Epithelial cell of esophagus (primary cell): ENCODE measurements at regions not wholly inside any gene's neighbourhood (a gene's known extent, or its start where the extent isn't known, plus 50 kb on each side); places are given as distances from the start of the nearest gene placed in this dataset.

ENCODE experiments used
- DNase-seq: peaks from one replicate; pipeline ENCODE4 v3.0.0; 2010; ENCODE audit warnings: low read depth
- H3K4me3 ChIP-seq: 2 replicates; pipeline ENCODE4 v1.5.1; 2011; ENCODE audit warnings: mild to moderate bottlenecking, low read length, control low read depth
- TF ChIP-seq, protein P1 (sequence below): IDR thresholded peaks from 2 replicates; pipeline ENCODE4 v1.5.1; 2011; ENCODE audit warnings: low read depth, mild to moderate bottlenecking, low read length, control low read depth, inconsistent platforms; ENCODE audit not compliant: insufficient read depth; ENCODE audit errors: missing control alignments

DNA sequence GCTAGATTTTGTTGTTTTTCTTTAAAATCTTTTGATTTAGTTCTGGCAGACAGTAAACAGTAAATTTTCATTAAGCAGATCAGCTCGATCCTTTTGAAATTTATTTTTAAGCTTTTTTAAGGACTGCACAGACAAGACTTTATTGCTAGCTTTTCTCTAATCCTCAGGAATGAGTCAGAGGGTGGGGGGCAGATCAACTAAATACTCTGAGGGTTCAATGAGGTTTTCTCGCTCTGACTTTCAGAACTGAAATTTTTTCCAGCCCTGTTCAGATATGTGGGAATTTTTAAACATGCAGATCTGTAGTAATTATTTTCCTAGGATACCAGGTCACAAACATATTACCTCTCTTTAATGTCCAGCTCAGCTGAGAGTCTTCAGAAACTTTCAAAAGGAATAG lies 977.2 kb downstream of the CDH11 start:
- no peak for DNase-seq
- H3K4me3 ChIP-seq: no peak overlapping the region
- TF ChIP-seq, protein P1, sequence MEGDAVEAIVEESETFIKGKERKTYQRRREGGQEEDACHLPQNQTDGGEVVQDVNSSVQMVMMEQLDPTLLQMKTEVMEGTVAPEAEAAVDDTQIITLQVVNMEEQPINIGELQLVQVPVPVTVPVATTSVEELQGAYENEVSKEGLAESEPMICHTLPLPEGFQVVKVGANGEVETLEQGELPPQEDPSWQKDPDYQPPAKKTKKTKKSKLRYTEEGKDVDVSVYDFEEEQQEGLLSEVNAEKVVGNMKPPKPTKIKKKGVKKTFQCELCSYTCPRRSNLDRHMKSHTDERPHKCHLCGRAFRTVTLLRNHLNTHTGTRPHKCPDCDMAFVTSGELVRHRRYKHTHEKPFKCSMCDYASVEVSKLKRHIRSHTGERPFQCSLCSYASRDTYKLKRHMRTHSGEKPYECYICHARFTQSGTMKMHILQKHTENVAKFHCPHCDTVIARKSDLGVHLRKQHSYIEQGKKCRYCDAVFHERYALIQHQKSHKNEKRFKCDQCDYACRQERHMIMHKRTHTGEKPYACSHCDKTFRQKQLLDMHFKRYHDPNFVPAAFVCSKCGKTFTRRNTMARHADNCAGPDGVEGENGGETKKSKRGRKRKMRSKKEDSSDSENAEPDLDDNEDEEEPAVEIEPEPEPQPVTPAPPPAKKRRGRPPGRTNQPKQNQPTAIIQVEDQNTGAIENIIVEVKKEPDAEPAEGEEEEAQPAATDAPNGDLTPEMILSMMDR: no peak

DNA sequence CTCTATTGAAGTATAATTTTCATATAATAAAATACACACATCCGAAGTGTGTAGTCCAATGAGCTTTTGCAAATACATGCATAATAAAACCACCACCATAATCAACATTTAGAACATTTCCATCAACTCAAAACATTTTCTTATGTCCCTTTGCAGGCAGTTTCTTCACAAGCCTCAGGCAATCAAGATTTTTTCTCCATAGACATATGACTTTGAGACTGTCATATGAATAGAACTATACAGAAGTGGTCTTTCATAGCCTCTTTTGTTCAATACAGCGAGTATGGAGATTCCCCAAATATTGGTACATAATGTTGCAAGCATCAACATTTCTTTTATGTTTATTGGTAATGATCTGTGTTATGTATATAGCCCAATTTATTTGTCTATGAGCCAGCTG lies 983.2 kb downstream of the CDH11 start:
- no peak overlapping the region for H3K4me3 ChIP-seq
- DNase-seq: no peak
- TF ChIP-seq, protein P1: no peak

DNA sequence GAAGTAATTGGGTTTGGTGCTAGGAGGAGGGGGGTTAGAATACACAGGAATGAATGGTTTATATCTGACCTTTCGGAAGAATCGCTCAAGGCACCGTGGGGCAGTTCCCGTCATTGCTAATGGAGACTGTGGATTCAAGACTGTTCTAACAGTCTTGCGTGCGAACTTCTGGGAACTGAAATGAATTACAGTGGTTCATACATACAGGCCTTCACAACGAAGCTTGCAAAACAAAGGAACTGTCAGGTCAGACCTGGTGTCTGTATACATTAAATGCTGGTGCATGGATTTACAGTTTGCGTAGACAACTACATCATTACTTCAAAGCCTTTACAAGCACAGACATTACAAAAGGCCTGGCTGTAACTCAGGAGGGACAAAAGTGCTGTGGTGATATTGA lies 983.9 kb downstream of the CDH11 start:
- DNase-seq: no peak
- no peak overlapping the region for H3K4me3 ChIP-seq
- TF ChIP-seq, protein P1: no peak

DNA sequence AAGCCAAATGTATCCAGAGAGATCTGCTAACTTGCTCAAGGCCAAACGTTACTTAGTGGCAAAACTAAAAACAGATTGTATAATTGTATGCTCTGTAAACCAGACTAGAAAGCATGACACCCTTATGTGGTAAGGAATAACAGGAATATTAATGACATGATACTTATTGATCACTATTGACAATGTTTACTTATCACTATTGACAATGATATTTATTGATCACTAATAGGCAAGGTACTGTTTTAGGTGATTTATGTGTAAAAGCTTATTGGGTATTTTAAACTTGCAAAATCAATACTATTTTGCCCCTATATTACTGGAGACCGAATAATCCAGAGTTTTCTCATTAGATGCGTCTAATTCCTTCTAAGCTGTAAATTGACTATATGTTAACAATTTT lies 985.1 kb downstream of the CDH11 start:
- TF ChIP-seq, protein P1: no peak
- DNase-seq: no peak
- no peak overlapping the region for H3K4me3 ChIP-seq

DNA sequence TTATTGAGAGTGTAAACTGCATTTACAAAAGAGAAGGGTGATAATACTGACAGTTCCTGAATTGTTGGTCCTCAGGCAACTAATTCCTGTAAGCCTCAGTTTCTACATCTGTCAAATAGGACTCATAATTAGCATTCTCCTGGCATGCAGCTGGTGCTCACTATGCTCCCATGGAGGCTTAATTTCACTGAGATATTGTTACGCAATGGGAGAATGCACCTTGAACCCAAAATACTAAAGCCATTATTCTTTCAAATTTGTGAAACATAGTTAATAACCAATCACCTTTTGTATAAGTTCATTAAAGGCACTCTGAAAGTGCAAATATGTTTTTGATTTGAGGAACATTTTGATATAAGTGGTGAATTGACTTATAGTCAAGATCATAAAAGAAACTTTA lies 985.5 kb downstream of the CDH11 start:
- no peak for DNase-seq
- no peak overlapping the region for H3K4me3 ChIP-seq
- TF ChIP-seq, protein P1: no peak

DNA sequence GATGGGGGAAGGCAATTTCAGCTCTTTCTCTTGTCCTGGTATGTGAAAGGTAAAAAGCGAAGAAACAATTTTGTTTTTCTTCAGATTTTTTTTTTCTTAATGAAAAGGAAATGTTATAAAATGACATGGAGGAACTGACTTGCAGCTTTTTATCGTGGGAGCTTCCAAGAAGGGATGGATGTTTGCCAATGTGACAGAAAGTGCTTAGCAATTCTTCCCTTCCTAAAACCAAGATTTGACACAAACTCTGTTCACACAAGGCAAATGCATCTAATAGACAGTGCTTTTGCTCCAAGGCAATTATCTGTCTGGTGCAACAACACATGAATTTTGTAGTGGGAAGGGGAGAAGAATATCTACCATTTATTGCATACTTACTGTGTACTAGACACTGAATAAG lies 988.5 kb downstream of the CDH11 start:
- no peak for DNase-seq
- H3K4me3 ChIP-seq: no peak overlapping the region
- TF ChIP-seq, protein P1: no peak

DNA sequence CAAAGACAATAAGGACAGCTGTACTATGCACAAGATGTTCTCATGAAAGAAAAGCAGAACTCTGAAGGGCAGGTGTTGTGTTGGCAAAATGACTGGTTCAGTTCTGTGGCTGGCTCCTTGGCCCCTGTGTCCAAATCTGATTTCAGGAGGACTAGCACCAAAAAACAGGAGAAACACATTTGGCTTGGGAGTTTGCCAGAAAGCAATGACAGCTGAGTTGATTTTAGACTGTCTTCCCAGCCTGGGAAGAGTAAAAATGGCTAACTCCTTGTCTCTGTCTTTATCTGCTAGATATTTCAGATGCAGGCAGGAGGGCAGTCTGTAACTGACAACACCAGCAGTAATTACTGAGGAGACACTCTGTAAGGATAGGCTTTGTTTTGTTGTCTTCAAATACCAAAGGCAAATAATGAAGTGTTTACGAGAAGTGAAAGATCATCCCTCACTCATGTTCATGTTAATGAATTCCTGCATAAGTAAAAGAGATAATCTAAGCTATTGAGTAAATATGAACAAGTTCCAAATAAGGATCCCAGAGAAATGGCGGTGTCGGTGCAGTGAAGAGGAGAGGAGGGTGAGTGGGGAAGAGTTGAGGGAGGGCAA lies 989.0 kb downstream of the CDH11 start:
- TF ChIP-seq, protein P1: no peak
- DNase-seq: no peak
- no peak overlapping the region for H3K4me3 ChIP-seq
